ENCODE measurements at regions not wholly inside any gene's neighbourhood (a gene's known extent, or its start where the extent isn't known, plus 50 kb on each side); places are given as distances from the start of the nearest gene placed in this dataset.

GRCh38 chr5:90285581-90285980, 124.0 kb downstream of the CETN3 start (continued):
- TF ChIP-seq SIRT6 (IDR thresholded peaks at IDR 0.05; ENCODE audit: low read length) = no peak
- TF ChIP-seq POLR2AphosphoS5 (IDR thresholded peaks at IDR 0.05; ENCODE audit: low read depth, low read length) = no peak
